B cell (primary cell): ENCODE measurements at regions not wholly inside any gene's neighbourhood (a gene's known extent, or its start where the extent isn't known, plus 50 kb on each side); places are given as distances from the start of the nearest gene placed in this dataset.

Source experiments
- ATAC-seq: fragments of 200-7000 bp; cut with Tn5 transposase; one replicate; pipeline ENCODE4 v1.10.0; 2021; ENCODE audit warnings: low read depth, mild to moderate bottlenecking, moderate number of reproducible peaks, moderate library complexity
- CTCF ChIA-PET: fragments of 350-600 bp; sonication (Branson Sonifier 250); formaldehyde crosslinking; loops from one replicate; lab custom pipeline; 2021; ENCODE audit warnings: antibody characterized with exemption, inconsistent platforms; lab: Charles Lee
- POLR2A ChIA-PET: fragments of 350-600 bp; sonication (Branson Sonifier 250); formaldehyde crosslinking; loops from one replicate; lab custom pipeline; 2021; ENCODE audit warnings: antibody characterized with exemption; lab: Charles Lee
- DNase-seq: peaks from one replicate; pipeline ENCODE4 v3.0.0; 2013
- H2AFZ ChIP-seq: 2 replicates; pipeline ENCODE4 v1.6.1; 2012; ENCODE audit warnings: mild to moderate bottlenecking, low read depth, low read length; ENCODE audit not compliant: insufficient read depth, poor library complexity, severe bottlenecking
- H3K27ac ChIP-seq, 2 donors: 1 replicate in 1 of 2; 2 replicates in 1 of 2; pipeline ENCODE4 v1.5.1; 2012 to 2013; ENCODE audit warnings: low read length in 2 of 2, mild to moderate bottlenecking in 2 of 2, moderate library complexity in 1 of 2
- H3K27me3 ChIP-seq, 4 experiments: fragments of 200-600 bp in 1 of 4; sonication (generic) in 1 of 4; replicated peaks in 1 of 4; 1 replicate in 2 of 4; 2 replicates in 2 of 4; pipeline versions ENCODE4 v1.6.1 to v1.7.0; 2013 to 2016; ENCODE audit warnings: low read length in 3 of 4, mild to moderate bottlenecking in 2 of 4, mixed read lengths in 1 of 4, moderate library complexity in 1 of 4; ENCODE audit not compliant: insufficient read depth in 4 of 4, control insufficient read depth in 3 of 4; ENCODE audit errors: control extremely low read depth in 1 of 4
- H3K36me3 ChIP-seq, 2 experiments: replicated peaks in 1 of 2; 1 replicate in 1 of 2; 2 replicates in 1 of 2; pipeline versions ENCODE4 v1.6.1 to v1.7.1; 2013; ENCODE audit warnings: low read length in 1 of 2; ENCODE audit not compliant: insufficient read depth in 2 of 2, control insufficient read depth in 1 of 2; ENCODE audit errors: control extremely low read depth in 1 of 2, extremely low read depth in 1 of 2
- H3K4me1 ChIP-seq, 2 donors: fragments of 200-600 bp in 1 of 2; sonication (generic) in 1 of 2; 1 replicate in 1 of 2; 2 replicates in 1 of 2; pipeline versions ENCODE4 v1.5.1 to v1.6.1; 2013 to 2017; ENCODE audit warnings: low read length in 2 of 2; ENCODE audit not compliant: control insufficient read depth in 2 of 2, insufficient read depth in 2 of 2
- H3K4me2 ChIP-seq: replicated peaks from 2 replicates; pipeline ENCODE3; 2012; ENCODE audit warnings: mild to moderate bottlenecking, low read depth, low read length; ENCODE audit not compliant: poor library complexity, severe bottlenecking
- H3K4me3 ChIP-seq, 5 experiments: fragments of 200-600 bp in 1 of 5; sonication (generic) in 1 of 5; 1 replicate in 3 of 5; 2 replicates in 2 of 5; pipeline versions ENCODE4 v1.5.1 to v1.7.0; 2011 to 2016; ENCODE audit warnings: low read length in 4 of 5, mild to moderate bottlenecking in 4 of 5, low read depth in 2 of 5, control low read depth in 1 of 5, moderate library complexity in 1 of 5; ENCODE audit not compliant: insufficient read depth in 1 of 5; ENCODE audit errors: control extremely low read depth in 1 of 5, extremely low read depth in 1 of 5
- H3K79me2 ChIP-seq: fragments of 200-600 bp; sonication (generic); one replicate; pipeline ENCODE4 v1.6.0; 2016; ENCODE audit warnings: low read length; ENCODE audit not compliant: control insufficient read depth, insufficient read depth
- H3K9ac ChIP-seq: fragments of 200-600 bp; sonication (generic); 2 replicates; pipeline ENCODE4 v1.6.1; 2017; ENCODE audit warnings: mild to moderate bottlenecking, low read length, moderate library complexity
- H3K9me3 ChIP-seq, 3 donors: one replicate each; pipeline versions ENCODE4 v1.6.1 to v1.7.1; 2013; ENCODE audit warnings: low read length in 2 of 3; ENCODE audit not compliant: control insufficient read depth in 2 of 3, insufficient read depth in 1 of 3; ENCODE audit errors: control extremely low read depth in 1 of 3
- H4K20me1 ChIP-seq: 2 replicates; pipeline ENCODE4 v1.6.0; 2012; ENCODE audit warnings: mild to moderate bottlenecking, low read length; ENCODE audit not compliant: insufficient read depth, control insufficient read depth, poor library complexity, severe bottlenecking
- H3K27ac Mint-ChIP-seq: one replicate; pipeline ENCODE4 v1.8.0; 2021; ENCODE audit warnings: mixed read lengths
- H3K27me3 Mint-ChIP-seq: one replicate; pipeline ENCODE4 v1.8.0; 2021; ENCODE audit warnings: mixed read lengths
- H3K4me1 Mint-ChIP-seq: one replicate; pipeline ENCODE4 v1.8.0; 2021; ENCODE audit warnings: mixed read lengths
- H3K4me3 Mint-ChIP-seq: one replicate; pipeline ENCODE4 v1.8.0; 2021; ENCODE audit warnings: mixed read lengths
- H3K9me3 Mint-ChIP-seq: one replicate; pipeline ENCODE4 v1.8.0; 2022; ENCODE audit warnings: mixed read lengths; ENCODE audit not compliant: insufficient read depth
- CTCF ChIP-seq: fragments of 200-600 bp; IDR thresholded peaks from one replicate; pipeline ENCODE4 v1.8.0; 2022; ENCODE audit warnings: antibody characterized with exemption, mild to moderate bottlenecking
- EZH2 ChIP-seq: IDR thresholded peaks from 2 replicates; pipeline ENCODE4 v1.6.1; 2012; ENCODE audit warnings: borderline replicate concordance, low read depth, mild to moderate bottlenecking, moderate library complexity, low read length; ENCODE audit not compliant: insufficient read depth, poor library complexity, severe bottlenecking
- WGBS: methylation state at CpG from one replicate; pipeline ENCODE4 v1.1.5; 2013; ENCODE audit warnings: missing lambda C conversion rate; ENCODE audit not compliant: insufficient coverage; 5-methylcytosine and 5-hydroxymethylcytosine counted together
- intact Hi-C: fragments of 100-400 bp; cut with micrococcal nuclease; formaldehyde crosslinking; loops from one replicate; pipeline ENCODE4 v1.10.0; 2022

- no peaks in the 10 kb centered on the region for H4K20me1 ChIP-seq
- H3K27ac ChIP-seq: no peak overlapping the region
- Mint-ChIP-seq H3K9me3 (peaks cover 3% of the 10 kb centered on the region), H3K4me1 (no peaks in the 10 kb centered on the region), H3K27ac (no peak overlapping the region), H3K4me3 (no peak overlapping the region), H3K27me3 (no peaks in the 10 kb centered on the region)
- no peaks in the 10 kb centered on the region for H3K79me2 ChIP-seq
- intact Hi-C loops: no loop called here
- TF ChIP-seq CTCF (no peak), EZH2 (no peak)
- H3K4me2 ChIP-seq: no peak overlapping the region
- H3K9me3 ChIP-seq: peaks cover 0 to 5% (median 4%) of the 10 kb centered on the region in 3 donors
- ATAC-seq: no peak
- no peaks in the 10 kb centered on the region for H3K36me3 ChIP-seq
- DNase-seq: no peak
- no peaks in the 10 kb centered on the region for H3K4me1 ChIP-seq
- H3K4me3 ChIP-seq: no peak overlapping the region
- H3K9ac ChIP-seq: no peak overlapping the region
- ChIA-PET CTCF (no interaction called here), POLR2A (no interaction called here)
- no peaks in the 10 kb centered on the region for H3K27me3 ChIP-seq
- WGBS: 54% methylated on average over 1 of the region's 3 CpGs
- no peak overlapping the region for H2AFZ ChIP-seq
These were observed 491.8 kb downstream of the ZPLD1 start for GRCh38 chr3:102926618-102927017.

- Histone ChIP-seq H3K4me2 (no peak overlapping the region), H4K20me1 (no peaks in the 10 kb centered on the region), H3K27me3 (no peaks in the 10 kb centered on the region), H2AFZ (no peak overlapping the region), H3K4me1 (no peaks in the 10 kb centered on the region), H3K36me3 (no peaks in the 10 kb centered on the region), H3K79me2 (no peaks in the 10 kb centered on the region), H3K27ac (no peak overlapping the region), H3K4me3 (no peak overlapping the region), H3K9me3 (no peaks in the 10 kb centered on the region), H3K9ac (no peak overlapping the region)
- ChIA-PET CTCF (no interaction called here), POLR2A (no interaction called here)
- ATAC-seq (no peak), DNase-seq (no peak)
- no peak for TF ChIP-seq EZH2
- no peak for TF ChIP-seq CTCF
- intact Hi-C loops: no loop called here
- H3K27me3 Mint-ChIP-seq: no peaks in the 10 kb centered on the region
- H3K9me3 Mint-ChIP-seq: peaks cover 7% of the 10 kb centered on the region
- no peak overlapping the region for H3K27ac Mint-ChIP-seq
- WGBS: no CpG with 5 or more reads among the region's 2 CpGs
- no peak overlapping the region for H3K4me3 Mint-ChIP-seq
- no peaks in the 10 kb centered on the region for H3K4me1 Mint-ChIP-seq
These were observed 498.6 kb downstream of the ZPLD1 start for GRCh38 chr3:102933377-102933776.
